DND-41 (cell line): ENCODE measurements at regions not wholly inside any gene's neighbourhood (a gene's known extent, or its start where the extent isn't known, plus 50 kb on each side); places are given as distances from the start of the nearest gene placed in this dataset.
"Not testable (repeated sequence)": the region's sequence is repeated elsewhere in the genome, so short reads cannot be mapped to it uniquely, and the experiment has no call there.

Experiments used
- CTCF ChIP-seq: IDR thresholded peaks from 2 replicates; pipeline ENCODE4 v1.5.1; 2012; ENCODE audit warnings: borderline replicate concordance, low read length, moderate library complexity, mild to moderate bottlenecking; ENCODE audit not compliant: poor library complexity, severe bottlenecking; ENCODE audit errors: extremely low read depth
- EZH2 ChIP-seq: IDR thresholded peaks from 3 replicates; pipeline ENCODE4 v1.6.1; 2012; ENCODE audit warnings: borderline replicate concordance, low read depth, mild to moderate bottlenecking, moderate library complexity, low read length, inconsistent platforms; ENCODE audit not compliant: severe bottlenecking

GRCh38 chr16:73099601-73100000, 51.7 kb upstream of the ZFHX3 start:
- TF ChIP-seq CTCF, EZH2: not testable (repeated sequence)
